ENCODE measurements at regions not wholly inside any gene's neighbourhood (a gene's known extent, or its start where the extent isn't known, plus 50 kb on each side); places are given as distances from the start of the nearest gene placed in this dataset.
"Not testable (repeated sequence)": the region's sequence is repeated elsewhere in the genome, so short reads cannot be mapped to it uniquely, and the experiment has no call there.

- peaks cover 2% of the 10 kb centered on the region for H3K4me1 Mint-ChIP-seq (ENCODE audit: low read depth)
- H3K4me3 Mint-ChIP-seq: no peak overlapping the region
- H3K9me3 Mint-ChIP-seq (ENCODE audit: low read depth): no peaks in the 10 kb centered on the region
- H3K27me3 Mint-ChIP-seq: no peaks in the 10 kb centered on the region
- H3K27ac Mint-ChIP-seq: no peak overlapping the region
- H3K36me3 Mint-ChIP-seq: no peaks in the 10 kb centered on the region
Observed at GRCh38 chr7:1297017-1297960, 64.6 kb downstream of the UNCX start.

- H3K4me3 Mint-ChIP-seq: no peak overlapping the region
- peaks cover 2% of the 10 kb centered on the region for H3K4me1 Mint-ChIP-seq (ENCODE audit: low read depth)
- no peaks in the 10 kb centered on the region for H3K36me3 Mint-ChIP-seq
- no peaks in the 10 kb centered on the region for H3K27me3 Mint-ChIP-seq
- no peak overlapping the region for H3K27ac Mint-ChIP-seq
- no peaks in the 10 kb centered on the region for H3K9me3 Mint-ChIP-seq (ENCODE audit: low read depth)
Observed at GRCh38 chr7:1298051-1298930, 65.6 kb downstream of the UNCX start.

- H3K4me1 Mint-ChIP-seq (ENCODE audit: low read depth): peaks cover 2% of the 10 kb centered on the region
- no peaks in the 10 kb centered on the region for H3K9me3 Mint-ChIP-seq (ENCODE audit: low read depth)
- no peaks in the 10 kb centered on the region for H3K27me3 Mint-ChIP-seq
- no peak overlapping the region for H3K27ac Mint-ChIP-seq
- H3K4me3 Mint-ChIP-seq: no peak overlapping the region
- H3K36me3 Mint-ChIP-seq: no peaks in the 10 kb centered on the region
Observed at GRCh38 chr7:1298931-1299885, 66.5 kb downstream of the UNCX start.

- Mint-ChIP-seq H3K36me3 (no peaks in the 10 kb centered on the region), H3K9me3 (ENCODE audit: low read depth) (no peaks in the 10 kb centered on the region), H3K4me3 (no peak overlapping the region), H3K27me3 (no peaks in the 10 kb centered on the region), H3K4me1 (ENCODE audit: low read depth) (no peaks in the 10 kb centered on the region), H3K27ac (no peak overlapping the region)
Observed at GRCh38 chr7:1300206-1300605, 67.5 kb downstream of the UNCX start.

GRCh38 chr7:1300636-1301035 lies 68.0 kb downstream of the UNCX start:
- Mint-ChIP-seq H3K4me1 (ENCODE audit: low read depth) (no peaks in the 10 kb centered on the region), H3K9me3 (ENCODE audit: low read depth) (no peaks in the 10 kb centered on the region), H3K4me3 (no peak overlapping the region), H3K27me3 (no peaks in the 10 kb centered on the region), H3K27ac (no peak overlapping the region), H3K36me3 (no peaks in the 10 kb centered on the region)

GRCh38 chr7:1301054-1301881 lies 68.6 kb downstream of the UNCX start:
- Mint-ChIP-seq H3K4me3 (no peak overlapping the region), H3K27me3 (no peaks in the 10 kb centered on the region), H3K9me3 (ENCODE audit: low read depth) (no peaks in the 10 kb centered on the region), H3K27ac (no peak overlapping the region), H3K4me1 (ENCODE audit: low read depth) (no peaks in the 10 kb centered on the region), H3K36me3 (no peaks in the 10 kb centered on the region)

GRCh38 chr7:1301882-1302251 lies 69.2 kb downstream of the UNCX start:
- no peaks in the 10 kb centered on the region for H3K4me1 Mint-ChIP-seq (ENCODE audit: low read depth)

GRCh38 chr7:1302936-1303335 lies 70.3 kb downstream of the UNCX start:
- Mint-ChIP-seq H3K4me1 (ENCODE audit: low read depth) (no peaks in the 10 kb centered on the region), H3K36me3 (no peaks in the 10 kb centered on the region), H3K9me3 (ENCODE audit: low read depth) (no peaks in the 10 kb centered on the region), H3K27ac (no peak overlapping the region), H3K4me3 (no peak overlapping the region), H3K27me3 (peaks cover 2% of the 10 kb centered on the region)

More at GRCh38 chr7:1301882-1302251, 69.2 kb downstream of the UNCX start:
- H3K4me3 Mint-ChIP-seq: no peak overlapping the region
- H3K27me3 Mint-ChIP-seq: peaks cover 2% of the 10 kb centered on the region
- no peaks in the 10 kb centered on the region for H3K36me3 Mint-ChIP-seq
- H3K27ac Mint-ChIP-seq: no peak overlapping the region
- H3K9me3 Mint-ChIP-seq (ENCODE audit: low read depth): no peaks in the 10 kb centered on the region

- H3K4me1 Mint-ChIP-seq (ENCODE audit: low read depth); H3K4me3 Mint-ChIP-seq; H3K27me3 Mint-ChIP-seq; H3K27ac Mint-ChIP-seq; H3K9me3 Mint-ChIP-seq (ENCODE audit: low read depth); H3K36me3 Mint-ChIP-seq: not testable (repeated sequence)
Observed at GRCh38 chr7:1304011-1304410, 71.3 kb downstream of the UNCX start.

GRCh38 chr7:1305873-1306272 lies 73.2 kb downstream of the UNCX start:
- no peaks in the 10 kb centered on the region for H3K4me1 Mint-ChIP-seq (ENCODE audit: low read depth)
- H3K9me3 Mint-ChIP-seq (ENCODE audit: low read depth): no peaks in the 10 kb centered on the region
- H3K36me3 Mint-ChIP-seq: no peaks in the 10 kb centered on the region
- no peak overlapping the region for H3K27ac Mint-ChIP-seq
- H3K27me3 Mint-ChIP-seq: peaks cover 2% of the 10 kb centered on the region
- no peak overlapping the region for H3K4me3 Mint-ChIP-seq

GRCh38 chr7:1307828-1308227 lies 75.2 kb downstream of the UNCX start:
- no peaks in the 10 kb centered on the region for H3K9me3 Mint-ChIP-seq (ENCODE audit: low read depth)
- H3K27ac Mint-ChIP-seq: no peak overlapping the region
- no peaks in the 10 kb centered on the region for H3K36me3 Mint-ChIP-seq
- H3K27me3 Mint-ChIP-seq: peaks cover 2% of the 10 kb centered on the region
- H3K4me1 Mint-ChIP-seq (ENCODE audit: low read depth): no peaks in the 10 kb centered on the region
- H3K4me3 Mint-ChIP-seq: no peak overlapping the region

- Mint-ChIP-seq H3K4me1 (ENCODE audit: low read depth) (no peaks in the 10 kb centered on the region), H3K27ac (no peak overlapping the region), H3K27me3 (peaks cover 2% of the 10 kb centered on the region), H3K4me3 (no peak overlapping the region), H3K9me3 (ENCODE audit: low read depth) (no peaks in the 10 kb centered on the region), H3K36me3 (no peaks in the 10 kb centered on the region)
Observed at GRCh38 chr7:1309290-1309689, 76.6 kb downstream of the UNCX start.

GRCh38 chr7:1309996-1310395 lies 77.3 kb downstream of the UNCX start:
- no peaks in the 10 kb centered on the region for H3K4me1 Mint-ChIP-seq (ENCODE audit: low read depth)
- H3K27ac Mint-ChIP-seq: no peak overlapping the region
- H3K9me3 Mint-ChIP-seq (ENCODE audit: low read depth): no peaks in the 10 kb centered on the region
- no peak overlapping the region for H3K4me3 Mint-ChIP-seq
- H3K36me3 Mint-ChIP-seq: no peaks in the 10 kb centered on the region
- H3K27me3 Mint-ChIP-seq: peaks cover 2% of the 10 kb centered on the region

GRCh38 chr7:1310936-1311335 lies 78.3 kb downstream of the UNCX start:
- Mint-ChIP-seq H3K36me3 (no peaks in the 10 kb centered on the region), H3K27me3 (peaks cover 2% of the 10 kb centered on the region), H3K9me3 (ENCODE audit: low read depth) (no peaks in the 10 kb centered on the region), H3K27ac (no peak overlapping the region), H3K4me1 (ENCODE audit: low read depth) (no peaks in the 10 kb centered on the region), H3K4me3 (no peak overlapping the region)

Measured in activated naive CD8-positive, alpha-beta T cell (primary cell).